PC-3 (cell line): ENCODE measurements at regions not wholly inside any gene's neighbourhood (a gene's known extent, or its start where the extent isn't known, plus 50 kb on each side); places are given as distances from the start of the nearest gene placed in this dataset.

ENCODE experiments used
- CTCF ChIP-seq: fragments of 300-600 bp; sonication (generic); conservative IDR thresholded peaks from 2 replicates; pipeline ENCODE4 v1.5.1; 2017; ENCODE audit warnings: antibody characterized with exemption, low read depth, mild to moderate bottlenecking, low read length
- EZH2 ChIP-seq: fragments of 300-600 bp; sonication (generic); IDR thresholded peaks from one replicate; pipeline ENCODE4 v1.6.1; 2017; ENCODE audit warnings: antibody characterized with exemption, mild to moderate bottlenecking, low read length; ENCODE audit not compliant: unreplicated experiment
- EZH2phosphoT487 ChIP-seq: fragments of 300-600 bp; sonication (generic); IDR thresholded peaks from 2 replicates; pipeline ENCODE4 v1.6.1; 2018; ENCODE audit warnings: mild to moderate bottlenecking, antibody characterized with exemption, low read length, borderline replicate concordance

GRCh38 chr3:163523375-163523774 lies 1554.9 kb downstream of the SI start:
- TF ChIP-seq CTCF (no peak), EZH2phosphoT487 (no peak), EZH2 (no peak)
